Parathyroid adenoma (tissue), 2 donors: ENCODE measurements at regions not wholly inside any gene's neighbourhood (a gene's known extent, or its start where the extent isn't known, plus 50 kb on each side); places are given as distances from the start of the nearest gene placed in this dataset.
"Not testable (repeated sequence)": the region's sequence is repeated elsewhere in the genome, so short reads cannot be mapped to it uniquely, and the experiment has no call there.

Source experiments
- H2AFZ ChIP-seq: fragments of 300-600 bp; sonication (generic); one replicate; pipeline ENCODE4 v1.7.0; 2017; ENCODE audit warnings: antibody characterized with exemption, mild to moderate bottlenecking
- H3K27ac ChIP-seq: fragments of 300-600 bp; sonication (generic); one replicate; pipeline ENCODE4 v1.7.0; 2017
- H3K27me3 ChIP-seq: fragments of 300-600 bp; sonication (generic); one replicate; pipeline ENCODE4 v1.7.0; 2017; ENCODE audit warnings: low read length; ENCODE audit not compliant: control insufficient read depth, insufficient read depth
- H3K36me3 ChIP-seq: fragments of 300-600 bp; sonication (generic); one replicate; pipeline ENCODE4 v1.7.0; 2017; ENCODE audit warnings: low read length; ENCODE audit not compliant: control insufficient read depth, insufficient read depth
- H3K4me1 ChIP-seq: fragments of 300-600 bp; sonication (generic); one replicate; pipeline ENCODE4 v1.7.0; 2017; ENCODE audit warnings: control low read depth
- H3K4me2 ChIP-seq: fragments of 300-600 bp; sonication (generic); one replicate; pipeline ENCODE4 v1.7.0; 2017; ENCODE audit warnings: low read length
- H3K4me3 ChIP-seq: fragments of 300-600 bp; sonication (generic); one replicate; pipeline ENCODE4 v1.7.0; 2017; ENCODE audit warnings: low read depth, low read length
- H3K79me2 ChIP-seq: fragments of 300-600 bp; sonication (generic); one replicate; pipeline ENCODE4 v1.7.0; 2017; ENCODE audit warnings: control low read depth
- H3K9ac ChIP-seq: fragments of 300-600 bp; sonication (generic); one replicate; pipeline ENCODE4 v1.7.0; 2017; ENCODE audit warnings: mild to moderate bottlenecking
- H3K9me3 ChIP-seq: fragments of 300-600 bp; sonication (generic); one replicate; pipeline ENCODE4 v1.7.0; 2017; ENCODE audit warnings: low read length; ENCODE audit not compliant: control insufficient read depth
- TF ChIP-seq, protein P1 (sequence below): fragments of 300-600 bp; sonication (generic); IDR thresholded peaks from one replicate; pipeline ENCODE4 v1.7.0; 2017; ENCODE audit warnings: antibody characterized with exemption, mild to moderate bottlenecking
- donor health status: primary hyperparathyroidism.

DNA sequence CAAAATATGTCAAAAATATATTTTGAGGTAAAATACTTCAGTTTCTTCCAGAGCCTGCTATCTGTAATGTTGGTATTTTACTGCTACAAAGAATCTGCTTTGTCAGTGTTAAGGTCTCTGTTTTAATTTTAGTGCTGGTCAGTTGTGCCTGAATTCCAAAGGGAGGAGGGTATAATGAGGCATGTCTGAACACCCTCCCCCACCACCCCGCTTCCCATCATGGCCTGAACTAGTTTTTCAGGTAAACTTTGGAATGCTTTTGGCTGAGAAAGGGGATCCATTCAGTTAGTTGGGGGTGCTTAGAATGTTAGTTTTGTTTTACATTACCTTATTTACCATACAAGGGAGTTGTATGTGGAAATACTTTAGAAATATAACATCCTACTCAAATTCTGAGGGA lies 158.5 kb downstream of the MID1IP1 start:
- H3K9ac ChIP-seq = no peak overlapping the region

DNA sequence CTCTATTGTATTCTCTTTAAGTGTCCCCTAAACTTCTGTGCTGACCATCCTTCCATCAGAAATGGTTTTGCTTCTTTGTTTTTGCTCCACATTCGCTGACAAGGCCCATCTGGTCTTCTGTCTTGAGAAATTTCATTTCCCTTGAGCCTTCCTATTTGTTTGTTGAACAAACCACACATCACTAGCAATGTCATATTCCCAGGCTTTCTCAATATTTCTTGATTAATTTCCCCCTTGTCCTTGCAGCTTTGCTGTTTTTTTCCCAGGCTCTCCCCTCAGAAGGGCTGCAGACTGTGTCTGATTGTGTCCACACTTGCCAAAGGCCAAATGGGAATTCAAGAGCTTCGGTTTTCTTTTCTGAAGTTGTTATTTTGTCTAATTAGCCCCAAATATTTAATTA lies 158.9 kb downstream of the MID1IP1 start:
- no peak overlapping the region for H3K27ac ChIP-seq
- no peak overlapping the region for H3K4me3 ChIP-seq
- H3K27me3 ChIP-seq = no peaks in the 10 kb centered on the region
- no peak overlapping the region for H3K4me2 ChIP-seq
- H3K79me2 ChIP-seq = no peaks in the 10 kb centered on the region
- H2AFZ ChIP-seq = no peak overlapping the region
- H3K4me1 ChIP-seq = no peaks in the 10 kb centered on the region
- TF ChIP-seq, protein P1, sequence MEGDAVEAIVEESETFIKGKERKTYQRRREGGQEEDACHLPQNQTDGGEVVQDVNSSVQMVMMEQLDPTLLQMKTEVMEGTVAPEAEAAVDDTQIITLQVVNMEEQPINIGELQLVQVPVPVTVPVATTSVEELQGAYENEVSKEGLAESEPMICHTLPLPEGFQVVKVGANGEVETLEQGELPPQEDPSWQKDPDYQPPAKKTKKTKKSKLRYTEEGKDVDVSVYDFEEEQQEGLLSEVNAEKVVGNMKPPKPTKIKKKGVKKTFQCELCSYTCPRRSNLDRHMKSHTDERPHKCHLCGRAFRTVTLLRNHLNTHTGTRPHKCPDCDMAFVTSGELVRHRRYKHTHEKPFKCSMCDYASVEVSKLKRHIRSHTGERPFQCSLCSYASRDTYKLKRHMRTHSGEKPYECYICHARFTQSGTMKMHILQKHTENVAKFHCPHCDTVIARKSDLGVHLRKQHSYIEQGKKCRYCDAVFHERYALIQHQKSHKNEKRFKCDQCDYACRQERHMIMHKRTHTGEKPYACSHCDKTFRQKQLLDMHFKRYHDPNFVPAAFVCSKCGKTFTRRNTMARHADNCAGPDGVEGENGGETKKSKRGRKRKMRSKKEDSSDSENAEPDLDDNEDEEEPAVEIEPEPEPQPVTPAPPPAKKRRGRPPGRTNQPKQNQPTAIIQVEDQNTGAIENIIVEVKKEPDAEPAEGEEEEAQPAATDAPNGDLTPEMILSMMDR = no peak
- H3K9me3 ChIP-seq = no peaks in the 10 kb centered on the region
- H3K36me3 ChIP-seq = no peaks in the 10 kb centered on the region
- no peak overlapping the region for H3K9ac ChIP-seq

More for the DNA sequence above, 158.5 kb downstream of the MID1IP1 start:
- no peaks in the 10 kb centered on the region for H3K4me1 ChIP-seq
- H3K4me3 ChIP-seq = no peak overlapping the region
- no peaks in the 10 kb centered on the region for H3K79me2 ChIP-seq
- no peaks in the 10 kb centered on the region for H3K27me3 ChIP-seq
- no peaks in the 10 kb centered on the region for H3K36me3 ChIP-seq
- no peak overlapping the region for H3K4me2 ChIP-seq
- H3K9me3 ChIP-seq = no peaks in the 10 kb centered on the region
- no peak overlapping the region for H3K27ac ChIP-seq
- TF ChIP-seq, protein P1 = no peak
- H2AFZ ChIP-seq = no peak overlapping the region

DNA sequence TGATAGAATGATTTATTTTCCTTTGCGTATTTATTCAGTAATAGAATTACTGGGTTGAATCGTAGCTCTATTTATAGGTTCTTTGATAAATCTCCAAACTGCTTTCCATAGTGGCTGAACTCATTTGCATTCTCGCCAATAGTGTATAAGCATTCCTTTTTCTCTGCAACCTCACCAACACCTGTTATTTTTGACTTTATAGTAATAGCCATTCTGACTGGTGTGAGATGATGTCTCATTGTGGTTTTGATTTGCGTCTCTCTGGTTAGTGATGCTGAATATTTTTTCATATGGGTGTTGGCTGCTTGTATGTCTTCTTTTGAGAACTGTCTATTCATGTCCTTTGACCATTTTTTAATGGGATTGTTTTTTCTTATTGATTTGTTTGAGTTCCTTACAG lies 160.7 kb downstream of the MID1IP1 start:
- no peaks in the 10 kb centered on the region for H3K4me1 ChIP-seq
- no peak overlapping the region for H2AFZ ChIP-seq
- TF ChIP-seq, protein P1 = no peak
- no peak overlapping the region for H3K27ac ChIP-seq
- H3K4me2 ChIP-seq = no peak overlapping the region
- no peaks in the 10 kb centered on the region for H3K27me3 ChIP-seq
- no peaks in the 10 kb centered on the region for H3K36me3 ChIP-seq
- no peaks in the 10 kb centered on the region for H3K9me3 ChIP-seq
- H3K4me3 ChIP-seq = no peak overlapping the region
- H3K9ac ChIP-seq = no peak overlapping the region
- H3K79me2 ChIP-seq = no peaks in the 10 kb centered on the region

DNA sequence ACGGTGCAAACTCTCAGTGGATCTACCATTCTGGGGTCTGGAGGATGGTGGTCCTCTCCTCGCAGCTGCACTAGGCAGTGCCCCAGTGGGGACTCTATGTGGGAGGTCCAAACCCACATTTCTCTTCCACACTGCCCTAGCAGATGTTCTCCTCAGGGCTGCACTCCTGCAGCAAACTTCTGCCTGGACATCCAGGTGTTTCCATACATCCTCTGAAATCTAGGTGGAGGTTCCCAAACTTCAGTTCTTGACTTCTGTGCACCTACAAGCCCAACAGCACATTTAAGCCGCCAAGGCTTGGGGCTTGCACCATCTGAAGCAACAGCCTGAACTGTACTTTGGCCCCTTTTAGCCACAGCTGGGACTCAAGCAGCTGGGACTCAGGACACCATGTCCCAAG lies 162.0 kb downstream of the MID1IP1 start:
- not testable (repeated sequence) for H3K36me3 ChIP-seq, H3K27ac ChIP-seq, H3K4me1 ChIP-seq, H3K79me2 ChIP-seq, H2AFZ ChIP-seq, H3K9me3 ChIP-seq, H3K4me2 ChIP-seq, H3K27me3 ChIP-seq, H3K4me3 ChIP-seq, H3K9ac ChIP-seq

DNA sequence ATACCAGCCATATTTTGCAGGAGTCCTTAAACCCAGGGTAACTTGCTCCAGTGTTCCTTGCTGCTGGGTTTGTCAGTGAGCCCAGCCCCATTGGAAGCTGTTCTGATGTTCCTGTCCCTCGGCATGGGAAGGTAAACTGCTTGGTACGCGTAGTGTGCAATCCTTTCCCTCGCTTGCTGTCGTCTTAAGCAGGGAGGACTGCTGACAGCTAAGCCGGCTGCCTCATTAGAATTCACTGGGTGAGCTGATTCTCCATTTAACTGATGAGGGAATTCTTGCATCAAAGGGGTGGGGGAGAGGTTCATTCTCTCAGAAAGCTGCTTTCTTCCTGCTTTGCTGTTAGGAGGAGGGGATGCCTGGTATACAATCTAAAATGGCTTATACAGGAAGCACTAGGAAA lies 164.6 kb downstream of the MID1IP1 start:
- Histone ChIP-seq H3K27ac (no peak overlapping the region), H2AFZ (no peak overlapping the region), H3K9me3 (no peaks in the 10 kb centered on the region), H3K9ac (no peak overlapping the region), H3K27me3 (no peaks in the 10 kb centered on the region), H3K79me2 (no peaks in the 10 kb centered on the region), H3K4me3 (no peak overlapping the region), H3K4me1 (no peaks in the 10 kb centered on the region), H3K4me2 (no peak overlapping the region), H3K36me3 (no peaks in the 10 kb centered on the region)
- TF ChIP-seq, protein P1 = no peak
